Retinal pigment epithelial cell (primary cell): ENCODE measurements at regions not wholly inside any gene's neighbourhood (a gene's known extent, or its start where the extent isn't known, plus 50 kb on each side); places are given as distances from the start of the nearest gene placed in this dataset.

ENCODE experiments used
- DNase-seq: peaks from one replicate; pipeline ENCODE4 v3.0.0-alpha.2; 2010; ENCODE audit warnings: low read depth
- H3K4me3 ChIP-seq: 2 replicates; pipeline ENCODE4 v1.5.1; 2011; ENCODE audit warnings: mild to moderate bottlenecking, low read length, control low read depth, moderate library complexity
- TF ChIP-seq, protein P1 (sequence below): conservative IDR thresholded peaks from 2 replicates; pipeline ENCODE4 v1.5.1; 2011; ENCODE audit warnings: low read depth, low read length, control low read depth, inconsistent platforms

DNA sequence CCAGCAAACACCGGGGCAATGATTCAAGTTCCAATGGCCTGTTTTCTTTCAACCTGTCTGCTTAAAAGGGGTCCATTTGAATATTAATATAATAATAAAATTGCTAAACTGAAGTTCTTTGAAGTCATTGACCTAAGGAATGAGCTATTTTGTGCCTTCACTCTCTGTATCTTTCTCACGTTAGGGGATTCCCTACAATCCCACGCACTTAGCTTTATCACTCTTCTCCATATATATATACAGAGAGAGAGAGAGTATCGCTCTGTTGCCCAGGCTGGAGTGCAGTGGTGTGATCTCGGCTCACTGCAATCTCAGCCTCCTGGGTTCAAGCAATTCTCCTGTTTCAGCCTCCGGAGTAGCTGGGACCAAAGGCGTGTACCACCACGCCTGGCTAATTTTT lies 83.9 kb upstream of the NWD2 start:
- H3K4me3 ChIP-seq, result no peak overlapping the region
- no peak for DNase-seq
- TF ChIP-seq, protein P1, sequence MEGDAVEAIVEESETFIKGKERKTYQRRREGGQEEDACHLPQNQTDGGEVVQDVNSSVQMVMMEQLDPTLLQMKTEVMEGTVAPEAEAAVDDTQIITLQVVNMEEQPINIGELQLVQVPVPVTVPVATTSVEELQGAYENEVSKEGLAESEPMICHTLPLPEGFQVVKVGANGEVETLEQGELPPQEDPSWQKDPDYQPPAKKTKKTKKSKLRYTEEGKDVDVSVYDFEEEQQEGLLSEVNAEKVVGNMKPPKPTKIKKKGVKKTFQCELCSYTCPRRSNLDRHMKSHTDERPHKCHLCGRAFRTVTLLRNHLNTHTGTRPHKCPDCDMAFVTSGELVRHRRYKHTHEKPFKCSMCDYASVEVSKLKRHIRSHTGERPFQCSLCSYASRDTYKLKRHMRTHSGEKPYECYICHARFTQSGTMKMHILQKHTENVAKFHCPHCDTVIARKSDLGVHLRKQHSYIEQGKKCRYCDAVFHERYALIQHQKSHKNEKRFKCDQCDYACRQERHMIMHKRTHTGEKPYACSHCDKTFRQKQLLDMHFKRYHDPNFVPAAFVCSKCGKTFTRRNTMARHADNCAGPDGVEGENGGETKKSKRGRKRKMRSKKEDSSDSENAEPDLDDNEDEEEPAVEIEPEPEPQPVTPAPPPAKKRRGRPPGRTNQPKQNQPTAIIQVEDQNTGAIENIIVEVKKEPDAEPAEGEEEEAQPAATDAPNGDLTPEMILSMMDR, result no peak

DNA sequence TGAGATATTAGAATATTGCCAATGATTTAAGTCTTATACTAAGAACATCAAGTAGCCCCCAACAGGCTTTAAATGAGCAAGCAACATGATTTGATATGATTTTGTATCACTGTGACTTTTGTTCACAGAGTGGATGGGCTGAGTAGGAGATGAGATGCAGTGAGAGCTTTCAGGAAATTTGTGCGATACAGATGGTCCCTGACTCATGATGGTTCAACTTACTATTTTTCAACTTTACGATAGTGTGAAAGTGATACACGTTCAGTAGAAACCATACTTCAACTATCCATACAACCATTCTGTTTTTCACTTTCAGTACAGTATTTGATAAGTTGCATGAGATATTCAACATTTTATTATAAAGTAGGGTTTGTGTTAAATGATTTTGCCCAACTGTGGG lies 78.7 kb upstream of the NWD2 start:
- DNase-seq, result no peak
- TF ChIP-seq, protein P1, result no peak
- no peak overlapping the region for H3K4me3 ChIP-seq

DNA sequence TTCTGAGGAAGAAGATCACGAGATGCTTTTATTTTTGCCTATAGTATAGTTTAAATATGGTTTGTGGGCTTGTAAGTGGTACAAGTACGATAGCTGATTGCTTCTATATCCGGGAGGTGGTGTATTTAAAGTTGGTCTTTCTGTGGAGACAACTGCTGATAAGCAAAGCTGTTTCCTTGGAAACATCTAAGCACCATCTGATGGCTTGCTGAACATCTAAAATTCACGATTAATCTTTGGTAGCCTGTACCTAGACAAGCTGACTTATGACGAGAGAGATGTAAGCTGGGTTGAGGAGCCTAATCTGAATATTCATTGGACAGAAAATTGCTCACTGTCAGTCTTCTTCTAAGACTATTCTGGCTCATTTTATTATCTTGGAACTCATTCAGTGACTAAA lies 74.6 kb upstream of the NWD2 start:
- TF ChIP-seq, protein P1, result no peak
- no peak overlapping the region for H3K4me3 ChIP-seq
- DNase-seq, result no peak

DNA sequence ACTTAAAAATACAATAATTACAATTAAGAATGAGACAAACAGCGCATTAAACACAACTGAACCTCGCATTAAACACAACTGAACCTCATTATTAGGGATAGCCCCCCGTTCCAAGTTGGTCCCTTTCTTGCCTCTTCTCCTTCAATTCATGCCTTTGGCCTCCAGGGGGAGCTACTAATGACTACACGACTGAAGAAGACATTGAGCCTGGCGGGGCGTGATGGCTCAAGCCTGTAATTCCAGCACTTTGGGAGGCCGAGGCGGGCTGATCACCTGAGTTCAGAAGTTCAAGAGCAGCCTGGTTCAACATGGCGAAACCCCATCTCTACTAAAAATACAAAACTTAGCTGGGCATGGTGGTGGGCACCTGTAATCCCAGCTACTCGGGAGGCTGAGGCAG lies 56.4 kb upstream of the NWD2 start:
- TF ChIP-seq, protein P1, result no peak
- no peak overlapping the region for H3K4me3 ChIP-seq
- no peak for DNase-seq
